OCI-LY3 (cell line): ENCODE measurements at regions not wholly inside any gene's neighbourhood (a gene's known extent, or its start where the extent isn't known, plus 50 kb on each side); places are given as distances from the start of the nearest gene placed in this dataset.

ENCODE experiments used
- H2AFZ ChIP-seq: fragments of 200-600, 300-600 bp; shearing (Covaris generic); 2 replicates; pipeline ENCODE4 v1.6.0; 2014; ENCODE audit warnings: antibody characterized with exemption, low read depth, low read length
- H3K27ac ChIP-seq: fragments of 200-600, 300-600 bp; sonication (generic); 2 replicates; pipeline ENCODE4 v1.5.1; 2014; ENCODE audit warnings: mild to moderate bottlenecking, low read length, moderate library complexity, mixed read lengths
- H3K27me3 ChIP-seq: fragments of 200-600, 300-600 bp; sonication (generic); 2 replicates; pipeline ENCODE4 v1.6.1; 2014; ENCODE audit warnings: low read depth, low read length, mixed read lengths
- H3K36me3 ChIP-seq: fragments of 200-600, 300-600 bp; sonication (generic); replicated peaks from 2 replicates; pipeline ENCODE3; 2014; ENCODE audit warnings: low read depth, low read length, mixed read lengths
- H3K4me1 ChIP-seq: fragments of 300-600, 200-600 bp; sonication (generic); 2 replicates; pipeline ENCODE4 v1.6.1; 2014; ENCODE audit warnings: low read length, mixed read lengths
- H3K4me2 ChIP-seq: fragments of 200-600, 300-600 bp; sonication (generic); 2 replicates; pipeline ENCODE4 v1.6.1; 2014; ENCODE audit warnings: low read length, mixed read lengths
- H3K4me3 ChIP-seq: fragments of 300-600, 200-600 bp; sonication (generic); 2 replicates; pipeline ENCODE4 v1.5.1; 2014; ENCODE audit warnings: antibody characterized with exemption, mild to moderate bottlenecking, low read length, moderate library complexity
- H3K79me2 ChIP-seq: fragments of 300-600, 200-600 bp; shearing (Covaris generic); 2 replicates; pipeline ENCODE4 v1.6.1; 2014; ENCODE audit warnings: mild to moderate bottlenecking, low read length, mixed read lengths
- H3K9ac ChIP-seq: fragments of 300-600, 200-600 bp; shearing (Covaris generic); 2 replicates; pipeline ENCODE4 v1.6.0; 2014; ENCODE audit warnings: mild to moderate bottlenecking, low read length, moderate library complexity
- H3K9me3 ChIP-seq: fragments of 200-600, 300-600 bp; shearing (Covaris generic); 2 replicates; pipeline ENCODE4 v1.6.1; 2014; ENCODE audit warnings: low read length, mixed read lengths; ENCODE audit not compliant: insufficient read depth
- H4K20me1 ChIP-seq: fragments of 200-600, 300-600 bp; sonication (generic); 2 replicates; pipeline ENCODE4 v1.6.1; 2016; ENCODE audit warnings: low read length, mixed read lengths; ENCODE audit not compliant: insufficient read depth
- CTCF ChIP-seq: fragments of 200-600, 300-600 bp; sonication (generic); IDR thresholded peaks from 2 replicates; pipeline ENCODE4 v1.5.1; 2014; ENCODE audit warnings: antibody characterized with exemption, low read length, low read depth
- EZH2phosphoT487 ChIP-seq: fragments of 200-600 bp; shearing (Covaris generic); IDR thresholded peaks from 2 replicates; pipeline ENCODE4 v1.6.1; 2018; ENCODE audit warnings: antibody characterized with exemption, mixed run types, low read depth

- Histone ChIP-seq H3K4me3 (no peak overlapping the region), H3K9ac (no peak overlapping the region), H3K4me1 (no peaks in the 10 kb centered on the region), H2AFZ (no peak overlapping the region), H3K9me3 (no peaks in the 10 kb centered on the region), H4K20me1 (no peaks in the 10 kb centered on the region), H3K27me3 (no peaks in the 10 kb centered on the region), H3K27ac (no peak overlapping the region), H3K36me3 (no peaks in the 10 kb centered on the region), H3K79me2 (no peaks in the 10 kb centered on the region), H3K4me2 (no peak overlapping the region)
- TF ChIP-seq CTCF (no peak), EZH2phosphoT487 (no peak)
Observed at GRCh38 chr21:15522148-15522547, 207.6 kb upstream of the USP25 start.

- Histone ChIP-seq H3K36me3 (no peaks in the 10 kb centered on the region), H2AFZ (no peak overlapping the region), H3K27me3 (no peaks in the 10 kb centered on the region), H3K4me1 (no peaks in the 10 kb centered on the region), H3K4me2 (no peak overlapping the region), H4K20me1 (no peaks in the 10 kb centered on the region), H3K9ac (no peak overlapping the region), H3K27ac (no peak overlapping the region), H3K9me3 (no peaks in the 10 kb centered on the region), H3K4me3 (no peak overlapping the region), H3K79me2 (no peaks in the 10 kb centered on the region)
- no peak for TF ChIP-seq EZH2phosphoT487
- no peak for TF ChIP-seq CTCF
Observed at GRCh38 chr21:15524855-15525254, 204.9 kb upstream of the USP25 start.

- Histone ChIP-seq H3K4me2 (no peak overlapping the region), H3K27me3 (no peaks in the 10 kb centered on the region), H4K20me1 (no peaks in the 10 kb centered on the region), H3K4me3 (no peak overlapping the region), H3K9me3 (no peaks in the 10 kb centered on the region), H3K79me2 (no peaks in the 10 kb centered on the region), H3K4me1 (no peaks in the 10 kb centered on the region), H3K9ac (no peak overlapping the region), H2AFZ (no peak overlapping the region), H3K27ac (no peak overlapping the region), H3K36me3 (no peaks in the 10 kb centered on the region)
- TF ChIP-seq CTCF = no peak
- TF ChIP-seq EZH2phosphoT487 = no peak
Observed at GRCh38 chr21:15526798-15527197, 203.0 kb upstream of the USP25 start.

- no peak overlapping the region for H3K27ac ChIP-seq
- H3K36me3 ChIP-seq = no peaks in the 10 kb centered on the region
- H3K9ac ChIP-seq = no peak overlapping the region
- no peak overlapping the region for H3K4me3 ChIP-seq
- H3K4me2 ChIP-seq = no peak overlapping the region
- no peaks in the 10 kb centered on the region for H4K20me1 ChIP-seq
- TF ChIP-seq CTCF = no peak
- TF ChIP-seq EZH2phosphoT487 = no peak
- H3K9me3 ChIP-seq = no peaks in the 10 kb centered on the region
- no peak overlapping the region for H2AFZ ChIP-seq
- H3K4me1 ChIP-seq = no peaks in the 10 kb centered on the region
- no peaks in the 10 kb centered on the region for H3K27me3 ChIP-seq
- no peaks in the 10 kb centered on the region for H3K79me2 ChIP-seq
Observed at GRCh38 chr21:15528346-15528745, 201.4 kb upstream of the USP25 start.
